GM21825 (cell line): ENCODE measurements at regions not wholly inside any gene's neighbourhood (a gene's known extent, or its start where the extent isn't known, plus 50 kb on each side); places are given as distances from the start of the nearest gene placed in this dataset.

Experiments
- ATAC-seq: cut with Tn5 transposase; IDR thresholded peaks from one replicate; pipeline ENCODE4 v1.9.1; 2021; ENCODE audit warnings: mild to moderate bottlenecking, moderate library complexity; ENCODE audit not compliant: unreplicated experiment

GRCh38 chr1:177589166-177589565 lies 380.7 kb downstream of the SEC16B start:
- no peak for ATAC-seq

DNA sequence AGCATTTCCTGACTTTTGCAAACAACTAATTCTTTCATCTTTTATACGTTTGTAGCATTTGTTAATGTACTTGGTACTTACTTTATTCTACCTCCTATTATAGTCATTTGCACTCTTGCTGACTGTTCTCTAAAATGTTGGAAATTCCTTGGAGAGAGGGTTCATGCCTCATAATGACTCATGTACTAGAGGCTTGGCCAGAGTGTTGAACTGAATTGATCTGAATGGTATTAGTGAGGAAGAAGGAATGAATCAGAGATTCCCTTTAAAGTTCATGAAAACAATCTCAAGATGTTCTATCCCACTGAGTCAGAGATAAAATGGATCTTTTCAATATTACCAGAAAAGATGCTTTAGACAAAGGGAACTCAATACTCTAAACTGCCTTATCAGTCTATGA lies 383.4 kb downstream of the SEC16B start:
- ATAC-seq, result no peak

- no peak for ATAC-seq
Measured at GRCh38 chr1:177585302-177586220, 384.3 kb downstream of the SEC16B start.

DNA sequence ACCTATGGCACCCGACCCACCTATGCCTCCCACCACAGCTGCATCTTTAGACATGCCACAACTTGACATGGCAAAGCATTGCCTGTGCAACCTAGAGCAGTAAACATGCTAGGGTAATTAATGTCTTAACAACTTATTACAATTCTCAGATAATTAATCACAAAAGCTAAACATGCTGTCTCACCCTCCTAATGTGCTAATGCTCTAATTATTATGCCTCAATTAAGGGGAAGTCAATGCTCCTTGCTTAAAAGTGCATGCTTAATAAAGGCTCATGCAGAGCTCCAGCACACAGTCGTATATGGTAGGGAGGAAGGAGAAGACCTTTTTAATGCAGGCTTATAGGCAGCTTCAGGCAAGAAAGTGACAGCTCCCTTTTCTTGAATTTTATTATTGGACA lies 396.0 kb downstream of the SEC16B start:
- no peak for ATAC-seq

DNA sequence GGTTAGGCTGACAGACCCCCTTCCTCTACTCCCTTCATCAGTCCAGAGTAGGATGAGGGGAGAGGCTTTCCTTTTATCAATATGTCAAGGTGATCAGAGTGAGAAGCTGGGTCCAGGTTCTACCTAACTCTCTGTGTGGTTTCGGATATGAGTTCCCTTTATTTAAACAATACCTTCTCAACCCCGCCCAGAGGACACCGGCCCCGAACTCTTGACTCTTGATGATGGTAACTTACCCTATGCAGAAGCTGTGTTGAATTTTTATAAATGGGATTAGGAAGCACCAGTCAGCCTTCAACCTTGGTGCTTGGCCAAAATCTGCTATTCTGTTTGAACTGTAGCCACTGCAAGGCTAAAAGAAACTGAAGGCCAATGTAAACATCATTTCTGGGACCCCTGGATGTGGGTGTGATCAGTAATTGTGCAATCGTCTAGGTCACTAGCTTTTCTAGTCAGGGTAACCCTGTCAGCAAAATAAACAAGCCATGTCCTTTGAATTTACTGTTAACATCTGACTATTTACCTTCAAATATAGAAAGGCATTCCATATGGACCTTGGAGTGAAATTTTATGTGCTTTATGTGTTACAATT lies 398.3 kb downstream of the SEC16B start:
- ATAC-seq, result no peak

DNA sequence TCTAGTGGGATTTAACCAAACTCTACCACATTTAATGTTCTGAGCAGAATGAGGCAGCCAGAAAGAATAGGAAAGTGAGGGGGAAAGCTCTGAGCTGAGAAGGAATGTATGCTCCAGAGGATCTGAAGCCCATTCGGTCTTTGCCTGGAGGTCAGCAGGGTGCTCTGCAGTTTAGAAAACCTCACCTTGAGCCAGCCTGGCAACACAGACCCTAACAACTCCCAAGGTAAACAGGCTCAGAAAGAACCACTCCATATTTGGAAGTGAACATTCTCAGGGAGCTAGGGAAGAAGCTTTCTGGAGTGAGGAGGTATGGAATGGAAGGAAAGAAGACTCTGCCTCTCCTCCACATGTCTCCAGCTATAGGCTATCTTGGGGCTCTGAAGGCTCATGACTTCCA lies 398.8 kb downstream of the SEC16B start:
- ATAC-seq, result no peak

GRCh38 chr1:177569476-177569875 lies 398.7 kb downstream of the BRINP2 start:
- ATAC-seq, result no peak

DNA sequence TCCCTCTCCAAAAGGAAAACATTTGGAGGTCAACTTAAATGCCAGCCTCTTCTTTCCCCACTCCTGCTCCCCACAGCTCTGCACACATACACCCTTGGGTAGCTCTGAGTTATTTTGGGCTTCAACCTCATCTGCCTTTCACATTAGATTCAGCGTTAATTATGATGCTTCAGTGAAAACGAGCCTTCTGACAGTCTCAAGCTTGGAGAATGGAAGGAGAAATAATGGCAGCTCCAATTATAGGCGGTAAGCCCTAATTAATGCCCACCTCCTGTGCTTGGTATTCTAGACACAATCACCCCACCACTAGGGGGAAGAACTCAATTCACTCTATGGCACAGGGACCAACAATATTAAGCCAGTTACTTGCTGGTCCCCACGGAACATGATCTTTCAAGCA lies 397.9 kb downstream of the BRINP2 start:
- no peak for ATAC-seq

- no peak for ATAC-seq
Measured at GRCh38 chr1:177567393-177567792, 396.6 kb downstream of the BRINP2 start.

- ATAC-seq, result no peak
Measured at GRCh38 chr1:177566495-177566894, 395.7 kb downstream of the BRINP2 start.

DNA sequence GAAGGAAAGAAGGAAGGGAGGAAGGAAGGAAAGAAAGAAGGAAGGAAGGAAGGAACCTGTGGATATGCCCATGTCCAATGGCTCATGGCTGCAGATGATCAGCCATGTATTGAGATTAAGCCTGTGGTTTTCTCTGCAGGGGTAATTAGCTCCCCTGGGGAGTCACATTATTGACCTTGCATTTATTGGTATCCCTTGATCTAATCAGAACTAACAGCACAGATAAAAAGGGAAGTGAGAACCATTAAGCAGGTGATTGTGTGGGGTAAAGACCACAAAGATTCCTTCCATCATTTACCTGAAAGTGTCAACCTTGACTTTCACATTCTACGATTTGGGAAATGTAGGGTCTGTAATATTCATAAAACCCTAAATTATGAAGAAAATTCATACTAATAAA lies 390.7 kb downstream of the BRINP2 start:
- no peak for ATAC-seq

DNA sequence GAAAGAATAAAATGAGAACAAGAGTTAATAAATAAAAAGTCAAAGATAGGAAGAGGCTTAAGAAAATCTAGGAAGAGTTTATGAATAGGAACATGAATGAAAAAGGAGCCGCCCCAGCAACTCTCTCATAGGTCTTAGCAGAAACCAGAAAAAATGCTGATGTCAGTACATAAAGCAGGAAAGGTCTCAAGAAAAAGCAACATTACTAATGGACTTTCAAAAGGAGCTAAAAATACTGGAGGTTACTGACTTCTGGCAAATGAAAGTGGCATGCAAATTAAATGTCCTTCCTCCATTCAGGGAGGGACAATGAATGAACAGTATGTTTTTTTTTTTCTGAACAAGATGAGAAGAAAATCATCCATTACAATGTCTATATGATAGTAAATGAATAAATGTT lies 387.6 kb downstream of the BRINP2 start:
- ATAC-seq, result no peak

DNA sequence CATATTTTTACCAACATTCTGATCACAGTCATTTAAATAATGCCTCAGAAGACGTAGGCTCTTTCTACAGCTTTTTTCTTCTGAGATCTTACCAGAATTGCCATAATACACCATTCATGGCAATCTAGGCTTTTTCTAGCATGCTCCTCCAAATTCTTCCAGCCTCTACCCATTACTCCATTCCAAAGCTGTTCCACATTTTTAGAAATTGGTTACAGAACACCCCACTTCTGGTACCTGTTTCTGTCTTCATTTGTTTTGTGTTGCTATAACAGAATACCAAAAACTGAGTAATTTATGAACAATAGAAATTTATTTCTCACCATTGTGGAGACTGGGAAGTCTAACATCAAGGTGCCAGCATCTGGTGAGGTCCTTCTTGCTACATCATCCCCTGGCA lies 385.4 kb downstream of the BRINP2 start:
- ATAC-seq, result no peak

- ATAC-seq, result no peak
Measured at GRCh38 chr1:177547200-177547599, 376.4 kb downstream of the BRINP2 start.

- no peak for ATAC-seq
Measured at GRCh38 chr1:177546346-177546745, 375.6 kb downstream of the BRINP2 start.

GRCh38 chr1:177526201-177526600 lies 355.4 kb downstream of the BRINP2 start:
- ATAC-seq, result no peak

GRCh38 chr1:177525176-177525575 lies 354.4 kb downstream of the BRINP2 start:
- no peak for ATAC-seq

DNA sequence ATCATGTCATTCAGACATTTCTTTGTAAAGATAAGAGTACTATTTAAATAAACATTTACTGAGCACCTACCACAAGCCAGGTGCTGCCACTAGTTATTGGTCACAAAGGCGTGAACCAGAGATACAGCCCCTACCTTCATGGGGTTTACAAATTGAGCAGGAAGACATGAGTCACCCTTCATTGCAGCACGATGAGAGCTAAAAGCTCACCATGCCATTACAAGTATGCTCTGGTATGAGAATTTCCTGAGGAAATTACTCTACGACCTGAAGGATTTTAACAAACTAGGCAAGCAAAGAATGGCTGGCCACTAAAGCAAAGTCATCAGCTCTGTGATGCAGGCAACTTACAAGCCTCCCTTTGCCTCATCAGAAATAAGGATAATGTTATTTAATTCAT lies 346.8 kb downstream of the BRINP2 start:
- ATAC-seq, result no peak

DNA sequence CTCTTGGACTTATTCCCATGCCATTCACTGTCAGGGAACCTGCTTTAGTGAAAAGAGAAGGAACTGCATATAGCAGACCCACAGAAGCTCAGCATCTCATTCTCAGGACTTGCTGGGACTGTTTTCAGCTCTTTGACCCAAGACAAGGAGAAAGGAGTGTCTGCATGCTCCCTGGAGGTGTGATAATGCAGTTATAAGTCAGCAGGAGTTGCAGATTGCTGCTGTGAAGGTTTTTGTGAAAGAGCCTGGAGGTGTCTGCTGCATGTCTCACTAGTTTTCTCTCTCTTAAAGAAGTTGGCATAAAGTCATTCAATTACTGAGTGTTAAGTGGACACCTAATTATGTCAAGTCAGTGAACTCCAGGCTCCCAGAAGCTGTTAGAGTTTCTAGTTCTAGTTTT lies 343.4 kb downstream of the BRINP2 start:
- no peak for ATAC-seq

GRCh38 chr1:177511036-177511435 lies 340.3 kb downstream of the BRINP2 start:
- no peak for ATAC-seq

- ATAC-seq, result no peak
Measured at GRCh38 chr1:177505905-177506590, 335.3 kb downstream of the BRINP2 start.

GRCh38 chr1:177495878-177496277 lies 325.1 kb downstream of the BRINP2 start:
- no peak for ATAC-seq
